Breast epithelium (tissue), 4 donors: ENCODE measurements at regions not wholly inside any gene's neighbourhood (a gene's known extent, or its start where the extent isn't known, plus 50 kb on each side); places are given as distances from the start of the nearest gene placed in this dataset.

Experiments used
- DNase-seq, 2 donors: peaks; one replicate each; pipeline ENCODE4 v3.0.0-alpha.2; 2019; ENCODE audit warnings: low spot score in 2 of 2
- H3K27ac ChIP-seq, 2 donors: fragments of 200-600 bp; sonication (generic) in 1 of 2; one replicate each; pipeline ENCODE4 v1.5.1; 2016 to 2019; ENCODE audit warnings: mild to moderate bottlenecking in 1 of 2
- H3K27me3 ChIP-seq, 2 donors: fragments of 200-600 bp; sonication (generic) in 1 of 2; one replicate each; pipeline versions ENCODE4 v1.5.1 to v1.6.0; 2017 to 2019; ENCODE audit warnings: control low read depth in 1 of 2, mild to moderate bottlenecking in 1 of 2
- H3K36me3 ChIP-seq: fragments of 200-600 bp; one replicate; pipeline ENCODE4 v1.5.1; 2019
- H3K4me1 ChIP-seq, 2 donors: fragments of 200-600 bp; sonication (generic); one replicate each; pipeline ENCODE4 v1.5.1; 2016 to 2019; ENCODE audit warnings: control low read depth in 1 of 2
- H3K4me3 ChIP-seq, 3 donors: fragments of 200-600 bp; sonication (generic); 1 replicate in 2 of 3; 2 replicates in 1 of 3; pipeline ENCODE4 v1.5.1; 2016 to 2019; ENCODE audit warnings: mild to moderate bottlenecking in 3 of 3, moderate library complexity in 2 of 3
- H3K9me3 ChIP-seq, 2 donors: fragments of 200-600 bp; sonication (generic) in 1 of 2; one replicate each; pipeline ENCODE4 v1.5.1; 2016 to 2019; ENCODE audit warnings: control low read depth in 1 of 2
- POLR2A ChIP-seq: fragments of 450-650 bp; IDR thresholded peaks from one replicate; pipeline ENCODE4 v1.6.1; 2016; ENCODE audit warnings: antibody characterized with exemption, mild to moderate bottlenecking, moderate library complexity
- POLR2AphosphoS5 ChIP-seq, 3 donors: sonication (generic); formaldehyde crosslinking; IDR thresholded peaks; one replicate each; pipeline ENCODE4 v1.6.1; 2017; ENCODE audit warnings: antibody characterized with exemption in 3 of 3
- intact Hi-C: fragments of 100-400 bp; cut with DNase I; formaldehyde crosslinking; loops from one replicate; pipeline ENCODE4 v1.15.1; 2023; ENCODE audit warnings: low total_unique reads
- TF ChIP-seq, protein P1 (sequence below), 3 donors: fragments of 450-650 bp; IDR thresholded peaks; one replicate each; pipeline ENCODE4 v1.5.1; 2016 to 2017; ENCODE audit warnings: antibody characterized with exemption in 3 of 3, mild to moderate bottlenecking in 3 of 3, moderate library complexity in 3 of 3

DNA sequence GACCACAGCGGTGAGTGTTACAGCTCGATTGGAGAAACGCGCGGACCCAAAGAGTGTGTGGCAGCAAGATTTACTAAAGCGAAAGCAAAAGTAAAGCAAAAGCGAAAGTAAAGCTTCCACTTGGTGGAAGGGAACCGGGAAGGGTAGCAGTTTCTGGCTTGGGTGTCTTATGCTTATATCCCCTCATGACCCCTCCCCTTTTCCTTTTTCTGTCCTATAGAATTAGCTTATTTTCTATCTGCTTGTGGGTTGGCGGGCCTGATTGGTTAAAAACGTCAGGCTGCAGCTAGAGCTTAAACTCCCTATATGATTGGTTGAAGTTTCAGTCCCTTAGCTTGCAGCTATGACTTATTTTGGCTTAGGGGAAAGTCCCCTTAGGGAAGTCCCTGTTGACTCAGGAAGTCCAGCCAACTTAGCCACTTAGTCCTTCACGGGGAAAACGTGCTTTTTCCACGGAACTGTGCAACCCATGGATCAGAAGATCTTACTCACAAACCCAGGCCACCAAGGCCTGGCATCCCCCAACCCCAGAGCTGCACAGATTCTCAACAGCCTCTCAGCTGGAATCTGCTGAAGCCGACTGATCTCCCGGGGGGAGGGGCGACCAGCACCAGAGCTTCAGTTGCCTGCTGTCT is 114.2 kb upstream of the ADAMTS16 start:
- no peak for DNase-seq
- TF ChIP-seq, protein P1, sequence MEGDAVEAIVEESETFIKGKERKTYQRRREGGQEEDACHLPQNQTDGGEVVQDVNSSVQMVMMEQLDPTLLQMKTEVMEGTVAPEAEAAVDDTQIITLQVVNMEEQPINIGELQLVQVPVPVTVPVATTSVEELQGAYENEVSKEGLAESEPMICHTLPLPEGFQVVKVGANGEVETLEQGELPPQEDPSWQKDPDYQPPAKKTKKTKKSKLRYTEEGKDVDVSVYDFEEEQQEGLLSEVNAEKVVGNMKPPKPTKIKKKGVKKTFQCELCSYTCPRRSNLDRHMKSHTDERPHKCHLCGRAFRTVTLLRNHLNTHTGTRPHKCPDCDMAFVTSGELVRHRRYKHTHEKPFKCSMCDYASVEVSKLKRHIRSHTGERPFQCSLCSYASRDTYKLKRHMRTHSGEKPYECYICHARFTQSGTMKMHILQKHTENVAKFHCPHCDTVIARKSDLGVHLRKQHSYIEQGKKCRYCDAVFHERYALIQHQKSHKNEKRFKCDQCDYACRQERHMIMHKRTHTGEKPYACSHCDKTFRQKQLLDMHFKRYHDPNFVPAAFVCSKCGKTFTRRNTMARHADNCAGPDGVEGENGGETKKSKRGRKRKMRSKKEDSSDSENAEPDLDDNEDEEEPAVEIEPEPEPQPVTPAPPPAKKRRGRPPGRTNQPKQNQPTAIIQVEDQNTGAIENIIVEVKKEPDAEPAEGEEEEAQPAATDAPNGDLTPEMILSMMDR (IDR thresholded peaks at IDR 0.05), result no peak
- no peak for TF ChIP-seq POLR2A
- TF ChIP-seq POLR2AphosphoS5 (IDR thresholded peaks at IDR 0.05), result no peak
- H3K27ac ChIP-seq, result no peak overlapping the region
- no peak overlapping the region for H3K4me3 ChIP-seq
- H3K27me3 ChIP-seq, result no peaks in the 10 kb centered on the region
- H3K36me3 ChIP-seq, result no peaks in the 10 kb centered on the region
- intact Hi-C loops, result no loop called here
- no peaks in the 10 kb centered on the region for H3K4me1 ChIP-seq
- H3K9me3 ChIP-seq, result no peaks in the 10 kb centered on the region

DNA sequence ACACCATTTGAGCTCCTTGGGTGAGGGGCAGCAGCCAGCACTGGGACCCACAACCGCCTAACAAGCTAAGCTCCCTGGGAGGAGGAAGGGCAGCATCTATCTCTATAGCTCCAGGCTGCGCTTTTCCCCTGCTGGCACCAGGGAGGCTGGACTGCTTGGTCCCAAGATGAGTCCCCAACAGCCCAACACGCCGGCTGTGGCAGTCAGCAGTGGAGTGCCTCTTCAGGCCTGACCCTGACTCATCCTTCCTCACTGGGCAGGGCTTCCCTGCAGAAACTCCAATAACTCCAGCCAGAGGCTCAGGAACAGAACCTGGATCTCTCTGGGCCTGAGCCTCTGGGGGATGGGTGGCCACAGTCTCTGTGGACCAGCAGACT is 113.7 kb upstream of the ADAMTS16 start:
- H3K36me3 ChIP-seq, result no peaks in the 10 kb centered on the region
- DNase-seq, result no peak
- intact Hi-C loops, result no loop called here
- no peak for TF ChIP-seq POLR2AphosphoS5 (IDR thresholded peaks at IDR 0.05)
- no peak overlapping the region for H3K4me3 ChIP-seq
- H3K27me3 ChIP-seq, result no peaks in the 10 kb centered on the region
- H3K4me1 ChIP-seq, result no peaks in the 10 kb centered on the region
- H3K27ac ChIP-seq, result no peak overlapping the region
- no peaks in the 10 kb centered on the region for H3K9me3 ChIP-seq

DNA sequence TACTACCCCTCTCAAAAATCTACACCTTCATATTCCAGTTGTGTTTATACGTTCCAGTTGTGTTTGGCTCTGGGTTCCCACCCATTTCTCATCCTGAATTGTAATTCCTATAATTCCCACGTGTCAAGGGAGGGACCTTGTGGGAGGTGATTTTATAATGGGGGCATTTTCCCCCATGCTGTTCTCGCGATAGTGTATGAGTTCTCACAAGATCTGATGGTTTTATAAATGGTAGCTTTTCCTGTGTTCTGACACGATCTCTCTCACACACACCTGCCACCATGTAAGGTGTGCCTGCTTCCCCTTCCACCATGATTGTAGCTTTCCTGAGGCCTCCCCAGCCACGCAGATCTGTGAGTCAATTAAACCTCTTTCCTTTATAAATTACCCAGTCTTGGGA is 108.5 kb upstream of the ADAMTS16 start:
- Histone ChIP-seq H3K4me1 (no peaks in the 10 kb centered on the region), H3K9me3 (no peaks in the 10 kb centered on the region), H3K27me3 (no peaks in the 10 kb centered on the region), H3K27ac (no peak overlapping the region), H3K4me3 (no peak overlapping the region), H3K36me3 (no peaks in the 10 kb centered on the region)
- TF ChIP-seq POLR2A (no peak), POLR2AphosphoS5 (IDR thresholded peaks at IDR 0.05) (no peak)
- TF ChIP-seq, protein P1 (IDR thresholded peaks at IDR 0.05), result no peak
- intact Hi-C loops, result no loop called here
- DNase-seq, result no peak

DNA sequence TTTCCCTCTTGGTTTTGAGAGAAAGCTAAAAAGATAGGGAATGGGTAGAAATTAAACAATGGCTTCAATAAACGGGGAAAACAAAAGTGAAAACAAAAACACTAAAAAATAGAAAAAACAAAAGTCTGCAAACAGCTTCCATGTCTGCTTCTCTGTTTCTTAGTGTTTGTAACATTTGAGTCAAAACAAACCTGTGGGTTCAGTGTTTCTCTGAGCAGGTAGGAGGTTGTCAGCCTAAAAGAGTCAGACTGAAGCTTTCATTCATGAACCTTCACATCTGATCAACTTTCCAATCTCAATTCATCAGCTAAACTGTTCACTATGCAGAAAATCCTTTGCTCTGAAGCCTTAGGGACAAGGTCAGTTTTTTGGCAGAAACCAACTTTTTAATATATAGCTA is 102.5 kb upstream of the ADAMTS16 start:
- no peak for DNase-seq
- H3K9me3 ChIP-seq, result no peaks in the 10 kb centered on the region
- no peaks in the 10 kb centered on the region for H3K36me3 ChIP-seq
- intact Hi-C loops, result no loop called here
- no peak overlapping the region for H3K27ac ChIP-seq
- no peaks in the 10 kb centered on the region for H3K4me1 ChIP-seq
- H3K27me3 ChIP-seq, result no peaks in the 10 kb centered on the region
- H3K4me3 ChIP-seq, result no peak overlapping the region
- no peak for TF ChIP-seq POLR2AphosphoS5 (IDR thresholded peaks at IDR 0.05)
- no peak for TF ChIP-seq POLR2A
- TF ChIP-seq, protein P1 (IDR thresholded peaks at IDR 0.05), result no peak

DNA sequence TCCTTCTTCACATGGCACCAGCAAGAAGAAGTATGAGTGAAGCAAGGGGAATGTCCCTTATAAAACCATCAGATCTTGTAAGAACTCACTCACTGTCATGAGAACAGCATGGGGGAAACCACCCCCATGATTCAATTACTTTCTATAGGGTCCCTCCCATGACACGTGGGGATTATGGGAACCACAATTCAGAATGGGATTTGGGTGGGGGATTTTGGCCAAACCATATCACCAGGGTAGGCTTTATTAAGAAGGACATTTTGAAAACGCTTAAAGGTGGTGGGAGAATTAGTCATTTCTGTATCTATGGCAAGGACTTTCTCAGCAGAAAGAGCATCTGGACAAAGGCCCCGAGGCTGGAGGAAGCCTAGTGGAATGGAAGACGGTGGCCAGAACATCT is 100.2 kb upstream of the ADAMTS16 start:
- Histone ChIP-seq H3K27ac (no peak overlapping the region), H3K9me3 (no peaks in the 10 kb centered on the region), H3K27me3 (no peaks in the 10 kb centered on the region), H3K4me1 (no peaks in the 10 kb centered on the region), H3K36me3 (no peaks in the 10 kb centered on the region), H3K4me3 (no peak overlapping the region)
- DNase-seq, result no peak
- intact Hi-C loops, result no loop called here
- TF ChIP-seq POLR2AphosphoS5 (IDR thresholded peaks at IDR 0.05) (no peak), POLR2A (no peak)
- TF ChIP-seq, protein P1 (IDR thresholded peaks at IDR 0.05), result no peak

DNA sequence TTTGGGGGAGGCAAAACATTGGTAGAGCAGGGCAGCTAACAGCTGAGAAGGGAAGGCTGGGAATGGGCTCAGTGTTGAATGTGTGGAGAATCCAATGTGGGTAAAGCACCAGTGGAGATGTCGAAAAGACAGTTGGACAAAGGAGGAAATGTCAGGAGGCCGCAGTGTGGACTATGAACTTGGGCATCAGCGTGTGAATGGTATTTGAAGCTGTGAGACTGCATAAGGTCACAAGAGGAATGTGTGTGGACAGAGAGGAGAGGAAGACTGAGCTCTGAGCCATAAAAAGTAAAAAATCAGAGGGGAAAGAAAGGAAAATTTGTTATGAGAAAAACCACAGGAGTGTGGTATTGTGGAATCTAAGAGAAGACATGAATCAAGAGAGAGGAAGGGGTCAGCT is 99.4 kb upstream of the ADAMTS16 start:
- no peak for DNase-seq
- Histone ChIP-seq H3K36me3 (no peaks in the 10 kb centered on the region), H3K9me3 (no peaks in the 10 kb centered on the region), H3K27ac (no peak overlapping the region), H3K4me3 (no peak overlapping the region), H3K4me1 (no peaks in the 10 kb centered on the region), H3K27me3 (no peaks in the 10 kb centered on the region)
- TF ChIP-seq, protein P1 (IDR thresholded peaks at IDR 0.05), result no peak
- intact Hi-C loops, result no loop called here
